HEK293 (cell line): ENCODE measurements at regions not wholly inside any gene's neighbourhood (a gene's known extent, or its start where the extent isn't known, plus 50 kb on each side); places are given as distances from the start of the nearest gene placed in this dataset.

ENCODE experiments used
- KLF16 ChIP-seq: fragments of 450-650 bp; formaldehyde crosslinking; IDR thresholded peaks from 2 replicates; pipeline ENCODE4 v1.5.1; 2017; ENCODE audit warnings: missing biosample characterization, missing genetic modification characterization
- KLF9 ChIP-seq: fragments of 450-650 bp; formaldehyde crosslinking; IDR thresholded peaks from 2 replicates; pipeline ENCODE4 v1.5.1; 2016; ENCODE audit warnings: missing biosample characterization, missing genetic modification characterization, low read depth
- ZBTB8A ChIP-seq: fragments of 450-650 bp; formaldehyde crosslinking; IDR thresholded peaks from 2 replicates; pipeline ENCODE4 v1.5.1; 2016; ENCODE audit warnings: missing biosample characterization, missing genetic modification characterization
- ZNF133 ChIP-seq: fragments of 450-650 bp; formaldehyde crosslinking; IDR thresholded peaks from 2 replicates; pipeline ENCODE4 v1.5.1; 2016; ENCODE audit warnings: missing biosample characterization, missing genetic modification characterization
- ZNF2 ChIP-seq: fragments of 450-650 bp; formaldehyde crosslinking; IDR thresholded peaks from 2 replicates; pipeline ENCODE4 v1.5.1; 2016; ENCODE audit warnings: missing biosample characterization, missing genetic modification characterization
- ZNF239 ChIP-seq: fragments of 450-650 bp; formaldehyde crosslinking; IDR thresholded peaks from 2 replicates; pipeline ENCODE4 v1.5.1; 2016; ENCODE audit warnings: missing biosample characterization, missing genetic modification characterization
- ZNF670 ChIP-seq: fragments of 450-650 bp; formaldehyde crosslinking; IDR thresholded peaks from 2 replicates; pipeline ENCODE4 v1.5.1; 2016; ENCODE audit warnings: missing biosample characterization, missing genetic modification characterization, low read depth
- ZNF677 ChIP-seq: fragments of 450-650 bp; IDR thresholded peaks from 2 replicates; pipeline ENCODE4 v1.5.0; 2018; ENCODE audit warnings: missing biosample characterization, mild to moderate bottlenecking, missing genetic modification characterization, moderate library complexity
- ZNF776 ChIP-seq: fragments of 450-650 bp; formaldehyde crosslinking; IDR thresholded peaks from 2 replicates; pipeline ENCODE4 v1.5.0; 2017; ENCODE audit warnings: missing biosample characterization, missing genetic modification characterization, borderline replicate concordance
- TF ChIP-seq, protein P1 (sequence below): fragments of 450-650 bp; formaldehyde crosslinking; IDR thresholded peaks from 2 replicates; pipeline ENCODE4 v1.5.1; 2016; ENCODE audit warnings: missing biosample characterization, missing genetic modification characterization
- TF ChIP-seq, protein P2 (sequence below): fragments of 450-650 bp; formaldehyde crosslinking; IDR thresholded peaks from 2 replicates; pipeline ENCODE4 v1.5.1; 2016; ENCODE audit warnings: missing biosample characterization, missing genetic modification characterization

DNA sequence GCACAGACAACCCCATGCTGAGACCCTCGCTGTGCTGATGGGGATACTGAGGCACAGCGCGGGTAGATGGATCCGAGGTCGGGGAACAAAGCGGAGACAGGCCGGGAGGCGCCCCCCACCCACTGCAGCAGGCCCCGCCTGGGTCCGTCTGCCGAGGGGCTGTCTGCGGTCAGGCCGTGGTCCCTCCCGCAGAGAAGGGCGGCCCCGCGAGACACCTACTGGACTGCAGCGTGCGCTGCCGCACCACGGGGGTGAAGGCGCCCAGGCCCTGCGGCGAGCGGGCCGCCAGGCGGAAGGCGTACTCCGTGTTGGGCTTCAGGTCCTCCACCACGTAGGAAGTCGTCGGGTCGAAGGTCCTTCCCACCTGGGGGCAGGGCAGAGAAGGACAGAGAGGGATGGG is 101.9 kb downstream of the PTPRS start:
- TF ChIP-seq KLF16 (tag by site-specific recombination) = no peak
- no peak for TF ChIP-seq ZNF670 (tag by site-specific recombination)
- TF ChIP-seq ZNF239 (tag by site-specific recombination) = no peak
- no peak for TF ChIP-seq ZNF2
- no peak for TF ChIP-seq ZNF677 (tag by site-specific recombination)
- no peak for TF ChIP-seq KLF9 (tag by site-specific recombination)
- TF ChIP-seq ZNF133 (tag by site-specific recombination) = no peak
- no peak for TF ChIP-seq ZBTB8A (tag by site-specific recombination)
- TF ChIP-seq, protein P1, sequence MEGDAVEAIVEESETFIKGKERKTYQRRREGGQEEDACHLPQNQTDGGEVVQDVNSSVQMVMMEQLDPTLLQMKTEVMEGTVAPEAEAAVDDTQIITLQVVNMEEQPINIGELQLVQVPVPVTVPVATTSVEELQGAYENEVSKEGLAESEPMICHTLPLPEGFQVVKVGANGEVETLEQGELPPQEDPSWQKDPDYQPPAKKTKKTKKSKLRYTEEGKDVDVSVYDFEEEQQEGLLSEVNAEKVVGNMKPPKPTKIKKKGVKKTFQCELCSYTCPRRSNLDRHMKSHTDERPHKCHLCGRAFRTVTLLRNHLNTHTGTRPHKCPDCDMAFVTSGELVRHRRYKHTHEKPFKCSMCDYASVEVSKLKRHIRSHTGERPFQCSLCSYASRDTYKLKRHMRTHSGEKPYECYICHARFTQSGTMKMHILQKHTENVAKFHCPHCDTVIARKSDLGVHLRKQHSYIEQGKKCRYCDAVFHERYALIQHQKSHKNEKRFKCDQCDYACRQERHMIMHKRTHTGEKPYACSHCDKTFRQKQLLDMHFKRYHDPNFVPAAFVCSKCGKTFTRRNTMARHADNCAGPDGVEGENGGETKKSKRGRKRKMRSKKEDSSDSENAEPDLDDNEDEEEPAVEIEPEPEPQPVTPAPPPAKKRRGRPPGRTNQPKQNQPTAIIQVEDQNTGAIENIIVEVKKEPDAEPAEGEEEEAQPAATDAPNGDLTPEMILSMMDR = no peak
- TF ChIP-seq, protein P2, sequence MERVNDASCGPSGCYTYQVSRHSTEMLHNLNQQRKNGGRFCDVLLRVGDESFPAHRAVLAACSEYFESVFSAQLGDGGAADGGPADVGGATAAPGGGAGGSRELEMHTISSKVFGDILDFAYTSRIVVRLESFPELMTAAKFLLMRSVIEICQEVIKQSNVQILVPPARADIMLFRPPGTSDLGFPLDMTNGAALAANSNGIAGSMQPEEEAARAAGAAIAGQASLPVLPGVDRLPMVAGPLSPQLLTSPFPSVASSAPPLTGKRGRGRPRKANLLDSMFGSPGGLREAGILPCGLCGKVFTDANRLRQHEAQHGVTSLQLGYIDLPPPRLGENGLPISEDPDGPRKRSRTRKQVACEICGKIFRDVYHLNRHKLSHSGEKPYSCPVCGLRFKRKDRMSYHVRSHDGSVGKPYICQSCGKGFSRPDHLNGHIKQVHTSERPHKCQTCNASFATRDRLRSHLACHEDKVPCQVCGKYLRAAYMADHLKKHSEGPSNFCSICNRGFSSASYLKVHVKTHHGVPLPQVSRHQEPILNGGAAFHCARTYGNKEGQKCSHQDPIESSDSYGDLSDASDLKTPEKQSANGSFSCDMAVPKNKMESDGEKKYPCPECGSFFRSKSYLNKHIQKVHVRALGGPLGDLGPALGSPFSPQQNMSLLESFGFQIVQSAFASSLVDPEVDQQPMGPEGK = no peak
- no peak for TF ChIP-seq ZNF776 (tag by site-specific recombination)
